Fibroblast of mammary gland (primary cell): ENCODE measurements at regions not wholly inside any gene's neighbourhood (a gene's known extent, or its start where the extent isn't known, plus 50 kb on each side); places are given as distances from the start of the nearest gene placed in this dataset.

Source experiments
- DNase-seq: peaks from one replicate; pipeline ENCODE4 v3.0.0-alpha.2; 2010; ENCODE audit warnings: low read depth
- H3K4me3 ChIP-seq: 2 replicates; pipeline ENCODE4 v1.5.1; 2011; ENCODE audit warnings: low read depth, mild to moderate bottlenecking, low read length, moderate library complexity; ENCODE audit not compliant: control insufficient read depth
- TF ChIP-seq, protein P1 (sequence below): conservative IDR thresholded peaks from 2 replicates; pipeline ENCODE4 v1.5.1; 2011; ENCODE audit warnings: low read depth, low read length, inconsistent platforms; ENCODE audit not compliant: control insufficient read depth, insufficient read depth

- TF ChIP-seq, protein P1, sequence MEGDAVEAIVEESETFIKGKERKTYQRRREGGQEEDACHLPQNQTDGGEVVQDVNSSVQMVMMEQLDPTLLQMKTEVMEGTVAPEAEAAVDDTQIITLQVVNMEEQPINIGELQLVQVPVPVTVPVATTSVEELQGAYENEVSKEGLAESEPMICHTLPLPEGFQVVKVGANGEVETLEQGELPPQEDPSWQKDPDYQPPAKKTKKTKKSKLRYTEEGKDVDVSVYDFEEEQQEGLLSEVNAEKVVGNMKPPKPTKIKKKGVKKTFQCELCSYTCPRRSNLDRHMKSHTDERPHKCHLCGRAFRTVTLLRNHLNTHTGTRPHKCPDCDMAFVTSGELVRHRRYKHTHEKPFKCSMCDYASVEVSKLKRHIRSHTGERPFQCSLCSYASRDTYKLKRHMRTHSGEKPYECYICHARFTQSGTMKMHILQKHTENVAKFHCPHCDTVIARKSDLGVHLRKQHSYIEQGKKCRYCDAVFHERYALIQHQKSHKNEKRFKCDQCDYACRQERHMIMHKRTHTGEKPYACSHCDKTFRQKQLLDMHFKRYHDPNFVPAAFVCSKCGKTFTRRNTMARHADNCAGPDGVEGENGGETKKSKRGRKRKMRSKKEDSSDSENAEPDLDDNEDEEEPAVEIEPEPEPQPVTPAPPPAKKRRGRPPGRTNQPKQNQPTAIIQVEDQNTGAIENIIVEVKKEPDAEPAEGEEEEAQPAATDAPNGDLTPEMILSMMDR: no peak
- no peak for DNase-seq
These were observed 269.3 kb upstream of the ANO3 start for GRCh38 chr11:26062660-26063059.

DNA sequence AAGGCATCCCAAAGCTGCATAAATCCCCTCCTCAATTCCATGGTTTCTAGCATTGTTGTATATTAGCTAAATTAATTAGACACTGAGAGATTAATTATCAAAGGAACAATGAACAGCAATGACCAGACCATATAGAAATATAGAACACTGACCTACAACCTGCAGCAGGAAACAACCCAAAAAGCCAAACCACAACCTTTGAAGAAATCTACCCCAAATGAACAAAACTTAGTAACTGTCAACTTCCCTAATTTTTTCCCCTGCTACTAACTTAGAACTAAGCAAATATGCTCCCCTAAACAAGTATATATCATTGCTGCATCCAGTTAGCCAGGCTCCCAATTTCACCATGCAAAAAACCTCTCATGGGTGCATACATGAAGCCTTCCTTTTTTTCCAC, 268.0 kb upstream of the ANO3 start:
- TF ChIP-seq, protein P1: no peak
- no peak for DNase-seq
- H3K4me3 ChIP-seq: no peak overlapping the region

More at GRCh38 chr11:26062660-26063059, 269.3 kb upstream of the ANO3 start:
- H3K4me3 ChIP-seq: no peak overlapping the region

DNA sequence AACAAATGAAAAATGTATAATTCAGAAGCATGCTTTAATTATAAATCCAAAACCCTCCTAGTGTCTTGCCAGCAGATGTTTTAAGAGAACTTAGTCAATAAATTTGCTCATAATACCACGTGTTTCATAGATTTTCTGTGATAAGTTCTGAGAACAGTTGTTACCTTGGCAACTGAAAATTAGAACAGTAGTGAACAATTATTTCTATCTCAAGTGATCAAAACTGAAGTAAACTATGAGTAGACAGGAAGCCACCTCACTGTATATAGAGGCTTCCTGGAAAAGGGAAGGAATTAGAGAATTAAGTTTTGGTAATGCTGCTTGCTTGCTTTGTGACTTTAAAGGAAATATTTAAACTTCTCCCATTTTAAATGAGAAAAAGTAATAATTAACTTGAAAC, 266.0 kb upstream of the ANO3 start:
- H3K4me3 ChIP-seq: no peak overlapping the region
- TF ChIP-seq, protein P1: no peak
- DNase-seq: no peak

- no peak overlapping the region for H3K4me3 ChIP-seq
- TF ChIP-seq, protein P1: no peak
- no peak for DNase-seq
These were observed 261.1 kb upstream of the ANO3 start for GRCh38 chr11:26070714-26071380.

GRCh38 chr11:26072614-26073153, 259.2 kb upstream of the ANO3 start:
- H3K4me3 ChIP-seq: no peak overlapping the region
- DNase-seq: no peak
- TF ChIP-seq, protein P1: no peak

- H3K4me3 ChIP-seq: no peak overlapping the region
- TF ChIP-seq, protein P1: no peak
- DNase-seq: no peak
These were observed 258.3 kb upstream of the ANO3 start for GRCh38 chr11:26073646-26074045.
